GM12874 (cell line): ENCODE measurements at regions not wholly inside any gene's neighbourhood (a gene's known extent, or its start where the extent isn't known, plus 50 kb on each side); places are given as distances from the start of the nearest gene placed in this dataset.

Experiments
- TF ChIP-seq, protein P1 (sequence below): IDR thresholded peaks from 2 replicates; pipeline ENCODE4 v1.5.1; 2011; ENCODE audit warnings: low read depth, mild to moderate bottlenecking, control low read depth, low read length, moderate library complexity; ENCODE audit not compliant: insufficient read depth

DNA sequence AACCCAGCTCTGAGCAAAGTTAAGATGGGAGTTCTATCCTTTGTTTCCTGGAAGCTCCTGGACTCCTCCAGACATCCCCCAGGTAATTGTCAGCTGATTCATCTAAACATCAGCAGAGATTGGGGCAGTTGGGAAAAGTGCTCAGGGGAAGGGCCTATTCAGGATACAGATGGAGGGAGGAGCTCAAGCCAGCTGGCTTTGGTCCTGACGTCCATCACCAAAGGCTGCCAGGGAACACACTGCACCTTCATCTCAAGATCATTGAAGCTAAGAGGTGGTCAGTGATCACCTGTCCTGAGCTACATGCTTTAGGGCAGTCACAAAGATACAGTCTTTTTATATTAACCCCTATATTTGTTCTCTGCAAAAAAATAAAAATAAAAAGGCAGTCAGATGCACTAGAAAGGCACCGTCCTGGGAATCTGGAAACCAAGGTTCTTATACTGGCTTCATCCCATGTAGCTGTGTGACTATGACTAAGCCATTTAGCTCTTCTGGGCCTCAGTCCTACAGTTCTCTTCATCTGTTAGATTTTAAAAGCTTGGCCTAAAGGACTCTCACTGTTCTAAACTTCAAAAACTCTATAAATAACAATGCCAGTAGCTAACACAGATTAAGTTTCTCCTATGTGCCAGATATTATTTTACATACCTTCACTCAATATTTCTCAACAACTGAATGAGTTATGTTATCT, 446.5 kb downstream of the BCL11A start:
- TF ChIP-seq, protein P1, sequence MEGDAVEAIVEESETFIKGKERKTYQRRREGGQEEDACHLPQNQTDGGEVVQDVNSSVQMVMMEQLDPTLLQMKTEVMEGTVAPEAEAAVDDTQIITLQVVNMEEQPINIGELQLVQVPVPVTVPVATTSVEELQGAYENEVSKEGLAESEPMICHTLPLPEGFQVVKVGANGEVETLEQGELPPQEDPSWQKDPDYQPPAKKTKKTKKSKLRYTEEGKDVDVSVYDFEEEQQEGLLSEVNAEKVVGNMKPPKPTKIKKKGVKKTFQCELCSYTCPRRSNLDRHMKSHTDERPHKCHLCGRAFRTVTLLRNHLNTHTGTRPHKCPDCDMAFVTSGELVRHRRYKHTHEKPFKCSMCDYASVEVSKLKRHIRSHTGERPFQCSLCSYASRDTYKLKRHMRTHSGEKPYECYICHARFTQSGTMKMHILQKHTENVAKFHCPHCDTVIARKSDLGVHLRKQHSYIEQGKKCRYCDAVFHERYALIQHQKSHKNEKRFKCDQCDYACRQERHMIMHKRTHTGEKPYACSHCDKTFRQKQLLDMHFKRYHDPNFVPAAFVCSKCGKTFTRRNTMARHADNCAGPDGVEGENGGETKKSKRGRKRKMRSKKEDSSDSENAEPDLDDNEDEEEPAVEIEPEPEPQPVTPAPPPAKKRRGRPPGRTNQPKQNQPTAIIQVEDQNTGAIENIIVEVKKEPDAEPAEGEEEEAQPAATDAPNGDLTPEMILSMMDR, result no peak

- TF ChIP-seq, protein P1, result no peak
These were observed 447.5 kb downstream of the BCL11A start for GRCh38 chr2:60105906-60106305.

DNA sequence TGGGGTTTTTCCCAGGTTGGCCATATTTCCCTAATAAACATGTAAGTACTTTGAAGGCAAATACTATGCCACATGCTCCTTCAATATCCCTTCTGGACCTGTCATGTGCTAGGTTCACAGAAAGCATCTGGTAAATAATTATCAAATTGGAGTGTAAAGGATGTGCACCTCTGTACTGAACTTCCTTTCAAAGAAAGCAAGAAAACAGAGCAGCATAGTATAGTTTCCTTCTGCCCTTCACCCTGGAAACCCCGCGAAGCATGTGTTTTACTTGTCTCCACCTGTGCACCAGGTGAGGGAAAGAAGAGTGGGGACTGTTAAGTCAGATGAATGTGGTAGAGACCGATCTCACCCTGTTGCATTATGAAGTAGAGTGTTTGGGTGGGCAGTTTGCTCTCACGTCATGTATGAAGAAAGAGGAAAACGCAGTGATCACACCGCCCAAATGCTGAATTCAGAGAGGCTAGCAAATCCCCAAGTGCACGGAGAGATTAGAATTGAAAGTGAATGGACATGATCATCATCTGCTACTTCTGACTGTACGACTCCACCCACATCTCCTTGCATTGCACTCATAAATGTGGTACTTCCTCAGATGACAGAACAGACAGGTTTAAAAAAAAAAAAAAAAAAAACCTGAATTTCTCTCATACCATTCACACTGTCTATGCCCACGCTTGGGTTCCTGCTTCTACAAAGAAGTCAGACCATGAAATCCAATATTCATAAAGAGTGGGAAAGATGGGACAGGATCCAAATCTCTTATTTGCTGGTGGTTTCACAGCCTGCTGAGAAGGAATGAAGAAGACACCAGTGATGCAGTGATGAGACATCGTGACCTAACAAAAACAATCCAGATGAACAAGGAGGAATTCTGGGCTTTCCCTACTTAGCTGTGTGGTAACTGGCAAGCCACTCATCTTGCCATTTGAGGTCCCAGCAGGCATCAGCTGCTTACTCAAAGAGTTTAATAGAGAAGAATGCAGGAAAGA, 448.6 kb downstream of the BCL11A start:
- TF ChIP-seq, protein P1, result no peak

- TF ChIP-seq, protein P1, result no peak
These were observed 453.4 kb downstream of the BCL11A start for GRCh38 chr2:60100034-60100433.

DNA sequence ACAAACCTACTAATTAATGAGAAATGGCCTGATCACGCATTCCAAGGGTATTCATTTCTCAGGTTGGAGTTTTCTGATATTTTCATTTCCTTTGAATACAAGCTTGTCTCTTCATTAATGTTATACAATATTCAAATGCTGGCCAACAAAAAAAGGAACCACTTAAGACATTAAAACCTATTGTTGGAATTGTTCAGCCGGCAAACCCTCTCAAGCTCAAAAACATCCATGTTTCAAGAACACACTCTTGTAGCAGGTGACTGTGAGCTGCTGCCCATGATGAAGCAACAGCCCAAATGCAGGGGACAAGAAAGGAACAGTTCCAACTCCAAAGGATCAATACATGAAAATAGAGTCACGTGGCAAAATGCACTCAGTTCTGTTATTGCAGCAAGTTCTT, 454.5 kb downstream of the BCL11A start:
- TF ChIP-seq, protein P1, result no peak

DNA sequence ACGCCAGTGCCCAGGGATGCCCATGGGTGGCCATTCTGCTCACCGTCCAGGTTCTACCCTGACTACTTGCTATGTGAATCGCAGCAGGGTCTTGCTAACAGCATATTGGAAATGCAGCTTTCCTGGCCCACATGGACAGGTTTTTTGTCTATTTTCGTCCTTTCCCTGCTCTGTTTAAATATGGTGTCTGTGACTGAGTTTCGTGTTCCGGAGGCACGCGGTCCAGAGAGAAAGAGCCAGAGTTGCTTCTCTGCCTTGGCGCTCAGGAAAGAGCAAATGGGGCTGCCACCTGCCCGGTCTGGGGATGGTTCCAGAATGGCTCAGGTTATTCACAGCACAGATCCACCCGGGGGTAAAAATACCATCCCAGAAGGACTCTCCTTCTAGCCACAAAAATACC, 456.2 kb downstream of the BCL11A start:
- TF ChIP-seq, protein P1, result no peak

DNA sequence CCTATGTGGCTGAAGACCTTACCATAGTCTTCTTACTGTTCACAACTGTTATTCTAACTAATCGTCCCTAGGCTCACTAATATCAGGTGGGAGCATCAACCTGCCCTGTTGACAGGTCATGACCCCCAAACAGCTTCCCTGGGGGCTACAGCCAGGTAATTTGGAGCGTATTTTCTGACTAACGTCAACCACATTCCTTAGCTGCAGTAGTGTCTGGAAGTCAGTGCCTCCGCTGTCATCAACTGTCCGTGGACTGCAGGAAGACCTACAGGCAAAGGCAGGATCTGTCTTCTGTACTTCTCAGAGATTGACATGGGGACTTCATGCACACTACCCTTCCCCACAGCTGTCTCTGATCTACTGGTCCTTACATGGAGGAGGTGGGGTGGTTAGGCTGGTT, 456.9 kb downstream of the BCL11A start:
- TF ChIP-seq, protein P1, result no peak
